Keratinocyte (primary cell): ENCODE measurements at regions not wholly inside any gene's neighbourhood (a gene's known extent, or its start where the extent isn't known, plus 50 kb on each side); places are given as distances from the start of the nearest gene placed in this dataset.

Source experiments
- CTCF ChIP-seq, 3 experiments: IDR thresholded peaks in 1 of 3; conservative IDR thresholded peaks in 1 of 3; optimal IDR thresholded peaks in 1 of 3; 2 replicates in 2 of 3; 3 replicates in 1 of 3; pipeline versions ENCODE3 to v1.5.1; 2011; ENCODE audit warnings: low read length in 3 of 3, mild to moderate bottlenecking in 3 of 3, moderate library complexity in 2 of 3, control low read depth in 1 of 3, inconsistent platforms in 1 of 3; ENCODE audit not compliant: insufficient read depth in 2 of 3; ENCODE audit errors: extremely low read depth in 1 of 3
- EZH2 ChIP-seq: IDR thresholded peaks from one replicate; pipeline ENCODE4 v1.6.1; 2012; ENCODE audit warnings: inconsistent platforms, mild to moderate bottlenecking, low read length, moderate library complexity

- no peak for TF ChIP-seq CTCF (optimal IDR thresholded peaks at IDR 0.05 in 1 of 3, IDR thresholded peaks at IDR 0.05 in 1 of 3, conservative IDR thresholded peaks at IDR 0.05 in 1 of 3; ENCODE audit: extremely low read depth in 1 of 3, insufficient read depth in 2 of 3, low read length in 3 of 3)
- TF ChIP-seq EZH2, result no peak
Observed at GRCh38 chr11:90438069-90438468, 215.2 kb upstream of the CHORDC1 start.
